ENCODE measurements at regions not wholly inside any gene's neighbourhood (a gene's known extent, or its start where the extent isn't known, plus 50 kb on each side); places are given as distances from the start of the nearest gene placed in this dataset.

GRCh38 chr17:71870546-71870862 lies 250.3 kb upstream of the SOX9 start:
- Histone ChIP-seq H3K79me2 (ENCODE audit: control insufficient read depth in 1 of 2, insufficient read depth in 2 of 2, low read length in 2 of 2) (no peaks in the 10 kb centered on the region), H4K5ac (ENCODE audit: insufficient read length, low read depth, low read length) (no peak overlapping the region), H4K8ac (ENCODE audit: extremely low read depth, insufficient read depth, low read length) (no peak overlapping the region), H2BK5ac (ENCODE audit: low read depth, low read length) (no peak overlapping the region), H3K23ac (ENCODE audit: insufficient read length) (no peak overlapping the region), H2BK15ac (ENCODE audit: low read length) (no peak overlapping the region), H2BK12ac (ENCODE audit: low read depth, low read length) (no peak overlapping the region), H3K27ac (ENCODE audit: low read depth, low read length) (no peak overlapping the region), H3K4me2 (ENCODE audit: insufficient read depth in 1 of 2, low read depth in 2 of 2, low read length in 2 of 2) (no peak overlapping the region), H4K20me1 (replicated peaks in 1 of 2; ENCODE audit: control insufficient read depth in 1 of 2, insufficient read depth in 2 of 2, low read length in 2 of 2) (no peaks in the 10 kb centered on the region), H2AK5ac (ENCODE audit: low read depth, low read length) (no peak overlapping the region), H4K91ac (replicated peaks; ENCODE audit: insufficient read length, low read length) (no peak overlapping the region), H3K27me3 (replicated peaks in 1 of 4; ENCODE audit: control insufficient read depth in 3 of 4, extremely low read depth in 1 of 4, insufficient read depth in 3 of 4, low read length in 3 of 4) (no peaks in the 10 kb centered on the region), H2BK20ac (ENCODE audit: low read length) (no peak overlapping the region), H3K9ac (replicated peaks in 1 of 4; ENCODE audit: extremely low read depth in 1 of 4, low read depth in 3 of 4, low read length in 3 of 4) (no peak overlapping the region), H3K4me1 (replicated peaks in 1 of 4; ENCODE audit: control insufficient read depth in 3 of 4, insufficient read depth in 4 of 4, low read length in 3 of 4) (no peaks in the 10 kb centered on the region), H2BK120ac (replicated peaks; ENCODE audit: low read depth, low read length) (no peak overlapping the region), H3K4ac (replicated peaks; ENCODE audit: insufficient read length, low read depth, low read length) (no peak overlapping the region), H3K36me3 (ENCODE audit: control insufficient read depth in 2 of 4, insufficient read depth in 4 of 4, low read length in 3 of 4) (no peaks in the 10 kb centered on the region), H3K14ac (ENCODE audit: insufficient read length) (no peak overlapping the region), H3K9me3 (ENCODE audit: insufficient read depth in 2 of 2, low read depth in 1 of 2, low read length in 1 of 2) (no peaks in the 10 kb centered on the region), H3K18ac (ENCODE audit: extremely low read depth, low read length) (no peak overlapping the region), H3K23me2 (ENCODE audit: low read depth, low read length) (no peaks in the 10 kb centered on the region), H3K56ac (replicated peaks; ENCODE audit: insufficient read length, low read depth, low read length) (no peak overlapping the region), H3K4me3 (ENCODE audit: extremely low read depth in 1 of 4, insufficient read depth in 2 of 4, low read depth in 3 of 4, low read length in 4 of 4) (no peak overlapping the region), H2AFZ (ENCODE audit: low read length) (no peak overlapping the region), H3K79me1 (ENCODE audit: low read depth, low read length) (no peaks in the 10 kb centered on the region)
- DNase-seq (ENCODE audit: low read depth in 1 of 2, low spot score in 2 of 2) (no peak), FAIRE-seq (no peak)
- POLR2A ChIA-PET (ENCODE audit: partially characterized antibody): no interaction called here
- WGBS, 2 experiments (ENCODE audit: extremely low coverage in 1 of 2, insufficient coverage in 1 of 2, insufficient read length in 1 of 2, insufficient replicate concordance in 2 of 2, low coverage in 1 of 2, low lambda C conversion rate in 2 of 2, missing lambda C conversion rate in 1 of 2): 100% methylated on average over 1 of the region's 1 CpG; no CpG with 5 or more reads in 1 of the 2 experiments
- TF ChIP-seq SP1 (IDR thresholded peaks at IDR 0.05; ENCODE audit: low read depth, low read length) (no peak), SUZ12 (IDR thresholded peaks at IDR 0.05; ENCODE audit: low read length) (no peak), JUND (IDR thresholded peaks at IDR 0.05; ENCODE audit: low read length) (no peak), EZH2 (IDR thresholded peaks at IDR 0.05; ENCODE audit: low read depth, low read length, severe bottlenecking) (no peak), HDAC2 (IDR thresholded peaks at IDR 0.05; ENCODE audit: borderline replicate concordance in 1 of 2, low read depth in 2 of 2, low read length in 2 of 2) (no peak)
- CTCF ChIA-PET (ENCODE audit: partially characterized antibody): interaction anchor here (0.8 kb wide), 1 partner anchor 680 kb away, joined by 3 read pairs; no protein-coding TSS in a partner anchor
